PFSK-1 (cell line): ENCODE measurements at regions not wholly inside any gene's neighbourhood (a gene's known extent, or its start where the extent isn't known, plus 50 kb on each side); places are given as distances from the start of the nearest gene placed in this dataset.

Experiments
- FOXP2 ChIP-seq: optimal IDR thresholded peaks from 2 replicates; pipeline ENCODE3; 2011; ENCODE audit warnings: borderline replicate concordance, control low read depth, inconsistent platforms; ENCODE audit not compliant: insufficient read depth; ENCODE audit errors: extremely low read length, extremely low read depth
- POLR2AphosphoS5 ChIP-seq: IDR thresholded peaks from 2 replicates; pipeline ENCODE4 v1.6.1; 2012; ENCODE audit warnings: low read depth, mild to moderate bottlenecking, control low read depth, low read length, moderate library complexity
- SIN3A ChIP-seq: IDR thresholded peaks from 2 replicates; pipeline ENCODE4 v1.6.1; 2012; ENCODE audit warnings: mild to moderate bottlenecking, low read length, moderate library complexity, borderline replicate concordance; ENCODE audit not compliant: insufficient read depth
- TAF1 ChIP-seq: IDR thresholded peaks from 2 replicates; pipeline ENCODE4 v1.6.1; 2012; ENCODE audit warnings: low read length, control low read depth, borderline replicate concordance; ENCODE audit not compliant: insufficient read depth
- TF ChIP-seq, protein P1 (sequence below), 2 experiments: IDR thresholded peaks; 2 replicates each; pipeline versions ENCODE4 v1.6.1 to v1.8.0; 2011 to 2012; ENCODE audit warnings: low read depth in 2 of 2, low read length in 2 of 2, control low read depth in 1 of 2, inconsistent platforms in 1 of 2, mild to moderate bottlenecking in 1 of 2, moderate library complexity in 1 of 2; ENCODE audit not compliant: insufficient read depth in 1 of 2

DNA sequence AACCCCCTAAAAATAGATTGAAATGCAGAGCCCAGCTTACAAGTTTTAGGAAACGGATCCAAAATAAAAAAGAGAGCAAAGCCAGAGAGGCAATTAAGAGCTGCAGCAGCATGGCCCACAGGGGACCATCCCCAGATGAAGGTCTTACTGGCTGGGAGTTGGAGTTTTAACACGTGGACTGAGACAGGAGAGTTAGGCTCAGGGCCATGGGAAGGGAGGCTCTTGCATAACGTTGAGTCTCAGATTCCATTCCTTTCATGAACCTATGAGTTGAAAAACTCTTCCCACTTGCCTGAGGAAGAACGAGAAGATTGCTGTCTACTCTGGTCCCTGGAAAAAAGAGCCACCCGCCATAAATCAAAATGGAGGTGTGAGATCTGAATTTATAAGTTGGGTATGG, 101.8 kb upstream of the NDUFV2 start:
- no peak for TF ChIP-seq FOXP2
- no peak for TF ChIP-seq TAF1
- TF ChIP-seq POLR2AphosphoS5 = no peak
- TF ChIP-seq SIN3A = no peak
- TF ChIP-seq, protein P1, sequence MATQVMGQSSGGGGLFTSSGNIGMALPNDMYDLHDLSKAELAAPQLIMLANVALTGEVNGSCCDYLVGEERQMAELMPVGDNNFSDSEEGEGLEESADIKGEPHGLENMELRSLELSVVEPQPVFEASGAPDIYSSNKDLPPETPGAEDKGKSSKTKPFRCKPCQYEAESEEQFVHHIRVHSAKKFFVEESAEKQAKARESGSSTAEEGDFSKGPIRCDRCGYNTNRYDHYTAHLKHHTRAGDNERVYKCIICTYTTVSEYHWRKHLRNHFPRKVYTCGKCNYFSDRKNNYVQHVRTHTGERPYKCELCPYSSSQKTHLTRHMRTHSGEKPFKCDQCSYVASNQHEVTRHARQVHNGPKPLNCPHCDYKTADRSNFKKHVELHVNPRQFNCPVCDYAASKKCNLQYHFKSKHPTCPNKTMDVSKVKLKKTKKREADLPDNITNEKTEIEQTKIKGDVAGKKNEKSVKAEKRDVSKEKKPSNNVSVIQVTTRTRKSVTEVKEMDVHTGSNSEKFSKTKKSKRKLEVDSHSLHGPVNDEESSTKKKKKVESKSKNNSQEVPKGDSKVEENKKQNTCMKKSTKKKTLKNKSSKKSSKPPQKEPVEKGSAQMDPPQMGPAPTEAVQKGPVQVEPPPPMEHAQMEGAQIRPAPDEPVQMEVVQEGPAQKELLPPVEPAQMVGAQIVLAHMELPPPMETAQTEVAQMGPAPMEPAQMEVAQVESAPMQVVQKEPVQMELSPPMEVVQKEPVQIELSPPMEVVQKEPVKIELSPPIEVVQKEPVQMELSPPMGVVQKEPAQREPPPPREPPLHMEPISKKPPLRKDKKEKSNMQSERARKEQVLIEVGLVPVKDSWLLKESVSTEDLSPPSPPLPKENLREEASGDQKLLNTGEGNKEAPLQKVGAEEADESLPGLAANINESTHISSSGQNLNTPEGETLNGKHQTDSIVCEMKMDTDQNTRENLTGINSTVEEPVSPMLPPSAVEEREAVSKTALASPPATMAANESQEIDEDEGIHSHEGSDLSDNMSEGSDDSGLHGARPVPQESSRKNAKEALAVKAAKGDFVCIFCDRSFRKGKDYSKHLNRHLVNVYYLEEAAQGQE (IDR thresholded peaks at IDR 0.05; ENCODE audit: insufficient read depth in 1 of 2, low read depth in 2 of 2, low read length in 2 of 2) = no peak

DNA sequence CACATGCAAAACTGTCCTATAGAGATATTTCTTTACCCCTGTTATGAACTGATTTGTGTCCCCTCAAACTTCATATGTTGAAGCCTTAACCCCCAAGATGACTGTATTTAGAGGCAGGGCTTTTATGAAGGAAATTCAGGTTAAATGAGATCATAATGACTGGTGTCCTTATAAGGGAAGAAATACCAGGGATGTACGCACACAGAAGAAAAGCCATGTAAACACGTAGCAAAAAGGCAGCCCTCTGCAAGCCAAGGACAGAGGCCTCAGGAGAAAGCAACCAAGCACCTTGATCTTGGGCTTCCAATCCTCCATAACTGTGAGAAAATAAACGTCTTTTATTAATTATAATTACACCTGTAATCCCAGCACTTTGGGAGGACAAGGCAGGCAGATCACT, 101.3 kb upstream of the NDUFV2 start:
- TF ChIP-seq, protein P1 (IDR thresholded peaks at IDR 0.05; ENCODE audit: insufficient read depth in 1 of 2, low read depth in 2 of 2, low read length in 2 of 2) = no peak
- TF ChIP-seq SIN3A (no peak), TAF1 (no peak), FOXP2 (no peak), POLR2AphosphoS5 (no peak)

DNA sequence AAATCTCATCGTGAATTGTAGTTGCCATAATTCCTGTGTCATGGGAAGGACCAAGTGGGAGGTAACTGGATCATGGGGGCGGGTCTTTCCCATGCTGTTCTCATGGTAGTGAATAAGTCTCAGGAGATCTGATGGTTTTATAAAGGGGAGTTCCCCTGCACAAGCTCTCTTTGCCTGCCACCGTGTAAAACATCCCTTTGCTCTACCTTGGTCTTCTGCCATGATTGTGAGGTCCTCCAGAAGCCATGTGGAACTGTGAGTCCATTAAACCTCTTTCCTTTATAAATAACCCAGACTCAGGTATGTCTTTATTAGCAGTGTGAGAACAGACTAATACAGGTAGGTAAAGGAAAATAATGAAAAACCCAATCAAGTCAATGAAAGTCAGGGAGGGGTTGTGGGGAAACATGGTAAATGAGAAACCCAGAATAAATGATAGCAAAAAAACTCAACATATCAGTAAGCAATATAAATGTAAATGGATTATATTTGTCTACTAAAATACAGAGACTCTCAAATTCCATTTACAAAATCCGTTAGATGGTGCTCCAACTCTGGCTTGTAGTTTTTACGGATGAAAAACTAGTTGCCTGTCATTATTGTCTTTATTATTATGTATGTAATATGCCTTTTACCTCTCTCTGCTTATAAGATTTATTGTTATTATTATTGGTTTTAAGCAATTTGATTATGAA, 98.9 kb upstream of the NDUFV2 start:
- TF ChIP-seq, protein P1 (IDR thresholded peaks at IDR 0.05; ENCODE audit: insufficient read depth in 1 of 2, low read depth in 2 of 2, low read length in 2 of 2) = no peak
- no peak for TF ChIP-seq FOXP2

DNA sequence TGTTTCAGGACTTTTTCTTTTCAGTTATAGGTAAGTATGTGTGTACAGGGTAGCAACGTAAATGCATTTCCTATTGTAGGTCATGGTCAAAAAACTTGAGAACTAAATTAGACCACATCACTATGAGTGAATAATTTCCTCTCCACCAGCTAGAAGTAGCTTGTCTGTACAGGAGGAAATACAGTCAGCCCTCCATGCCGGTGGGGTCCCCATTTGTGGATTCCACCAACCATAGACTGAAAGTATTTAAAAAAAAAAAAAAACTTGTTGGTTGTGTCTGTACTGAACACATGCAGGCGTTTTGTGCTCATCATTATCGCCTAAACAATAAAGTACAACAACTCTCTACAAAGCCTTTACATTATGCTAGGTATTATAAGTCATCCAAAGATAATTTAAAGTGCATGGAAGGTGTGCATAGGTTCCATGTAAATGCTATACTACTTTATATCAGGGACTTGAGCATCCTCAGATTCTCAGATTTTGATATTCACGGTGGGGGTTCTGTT, 94.2 kb upstream of the NDUFV2 start:
- TF ChIP-seq POLR2AphosphoS5 (no peak), SIN3A (no peak), FOXP2 (no peak), TAF1 (no peak)
- TF ChIP-seq, protein P1 (IDR thresholded peaks at IDR 0.05; ENCODE audit: insufficient read depth in 1 of 2, low read depth in 2 of 2, low read length in 2 of 2) = no peak
